AG10803 (cell line): ENCODE measurements at regions not wholly inside any gene's neighbourhood (a gene's known extent, or its start where the extent isn't known, plus 50 kb on each side); places are given as distances from the start of the nearest gene placed in this dataset.
"Not testable (repeated sequence)": the region's sequence is repeated elsewhere in the genome, so short reads cannot be mapped to it uniquely, and the experiment has no call there.

Source experiments
- DNase-seq: peaks from one replicate; pipeline ENCODE4 v3.0.0; 2010; ENCODE audit warnings: low read depth
- H3K4me3 ChIP-seq: 2 replicates; pipeline ENCODE4 v1.5.1; 2011; ENCODE audit warnings: mild to moderate bottlenecking, low read length, control low read depth
- TF ChIP-seq, protein P1 (sequence below): conservative IDR thresholded peaks from 2 replicates; pipeline ENCODE4 v1.5.1; 2011; ENCODE audit warnings: mild to moderate bottlenecking, low read length, control low read depth, inconsistent platforms

DNA sequence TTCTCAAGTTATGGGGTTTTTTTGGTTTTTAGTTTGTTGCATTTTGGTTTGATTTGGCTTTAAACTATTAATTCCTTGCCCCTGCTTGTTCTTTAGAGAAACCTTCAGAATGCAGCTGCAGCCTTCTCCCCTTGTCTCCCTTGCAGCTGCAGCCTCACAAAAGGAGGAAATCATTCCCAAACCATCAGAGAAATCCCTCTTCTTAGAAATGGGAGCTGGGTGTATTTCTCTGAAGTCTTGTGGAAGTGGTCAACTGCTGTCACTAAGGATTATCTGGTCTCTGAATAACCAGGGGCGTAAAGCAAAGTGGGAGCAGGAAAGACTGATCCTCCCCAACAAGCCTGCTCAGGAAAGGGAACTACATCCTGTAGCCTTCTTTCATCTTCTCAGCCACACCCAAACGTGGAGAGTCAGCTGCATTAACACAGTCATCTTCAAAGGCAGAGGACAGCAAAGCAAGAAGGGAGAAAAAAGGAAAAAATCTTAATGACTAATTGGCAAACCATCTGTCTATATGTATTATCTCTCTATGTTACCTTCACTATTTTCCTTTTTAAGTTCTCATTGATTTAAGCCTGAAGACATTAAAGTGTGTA is 1834.1 kb upstream of the PIK3C3 start:
- H3K4me3 ChIP-seq = no peak overlapping the region
- TF ChIP-seq, protein P1, sequence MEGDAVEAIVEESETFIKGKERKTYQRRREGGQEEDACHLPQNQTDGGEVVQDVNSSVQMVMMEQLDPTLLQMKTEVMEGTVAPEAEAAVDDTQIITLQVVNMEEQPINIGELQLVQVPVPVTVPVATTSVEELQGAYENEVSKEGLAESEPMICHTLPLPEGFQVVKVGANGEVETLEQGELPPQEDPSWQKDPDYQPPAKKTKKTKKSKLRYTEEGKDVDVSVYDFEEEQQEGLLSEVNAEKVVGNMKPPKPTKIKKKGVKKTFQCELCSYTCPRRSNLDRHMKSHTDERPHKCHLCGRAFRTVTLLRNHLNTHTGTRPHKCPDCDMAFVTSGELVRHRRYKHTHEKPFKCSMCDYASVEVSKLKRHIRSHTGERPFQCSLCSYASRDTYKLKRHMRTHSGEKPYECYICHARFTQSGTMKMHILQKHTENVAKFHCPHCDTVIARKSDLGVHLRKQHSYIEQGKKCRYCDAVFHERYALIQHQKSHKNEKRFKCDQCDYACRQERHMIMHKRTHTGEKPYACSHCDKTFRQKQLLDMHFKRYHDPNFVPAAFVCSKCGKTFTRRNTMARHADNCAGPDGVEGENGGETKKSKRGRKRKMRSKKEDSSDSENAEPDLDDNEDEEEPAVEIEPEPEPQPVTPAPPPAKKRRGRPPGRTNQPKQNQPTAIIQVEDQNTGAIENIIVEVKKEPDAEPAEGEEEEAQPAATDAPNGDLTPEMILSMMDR = no peak
- no peak for DNase-seq

DNA sequence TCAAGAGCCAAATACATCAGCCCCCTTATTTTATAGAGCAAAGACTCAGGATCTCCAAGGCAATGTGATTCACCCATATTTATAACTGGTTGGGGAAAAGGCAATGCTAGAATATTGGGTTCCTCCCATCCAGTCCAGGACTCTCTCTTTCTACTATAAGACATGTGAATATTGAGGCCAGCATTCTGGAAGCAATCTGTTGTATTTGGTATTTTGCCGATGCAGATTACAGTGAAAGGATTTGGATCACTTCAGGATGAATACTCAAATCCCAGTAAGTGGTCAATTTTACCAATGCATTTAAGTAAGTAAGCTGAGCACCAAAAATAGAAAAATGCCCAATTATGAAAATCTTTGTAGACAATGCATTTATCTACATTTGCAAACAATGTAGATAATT is 1834.7 kb upstream of the PIK3C3 start:
- DNase-seq = no peak
- no peak overlapping the region for H3K4me3 ChIP-seq
- TF ChIP-seq, protein P1 = no peak

DNA sequence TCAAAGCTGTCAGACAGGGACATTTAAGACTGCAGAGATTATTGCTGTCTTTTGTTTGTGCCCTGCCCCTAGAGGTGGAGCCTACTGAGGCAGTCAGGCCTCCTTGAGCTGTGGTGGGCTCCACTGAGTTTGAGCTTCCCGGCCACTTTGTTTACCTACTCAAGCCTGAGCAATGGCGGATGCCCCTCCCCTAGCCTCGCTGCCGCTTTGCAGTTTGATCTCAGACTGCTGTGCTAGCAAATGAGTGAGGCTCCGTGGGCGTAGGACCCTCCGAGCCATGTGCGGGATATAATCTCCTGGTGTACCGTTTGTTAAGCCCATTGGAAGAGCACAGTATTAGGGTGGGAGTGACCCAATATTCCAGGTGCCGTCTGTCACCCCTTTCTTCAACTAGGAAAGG is 1835.5 kb upstream of the PIK3C3 start:
- DNase-seq = not testable (repeated sequence)

DNA sequence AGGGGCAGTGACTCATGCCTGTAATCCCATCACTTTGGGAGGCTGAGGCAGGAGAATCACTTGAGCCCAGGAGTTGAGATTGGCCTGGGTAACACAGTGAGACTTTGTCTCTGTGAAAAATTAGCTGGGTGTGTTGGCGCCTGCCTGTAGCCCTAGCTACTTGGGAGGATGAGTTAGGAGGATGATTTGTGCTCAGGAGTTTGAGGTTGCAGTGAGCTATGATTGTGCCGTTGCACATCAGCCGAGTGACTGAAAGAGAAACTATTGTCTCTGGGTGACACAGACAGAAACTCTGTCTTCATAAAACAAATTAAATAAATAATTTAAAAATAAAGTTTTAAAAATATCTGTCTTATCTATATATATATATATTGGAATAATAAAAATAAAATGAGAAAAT is 1844.6 kb upstream of the PIK3C3 start:
- TF ChIP-seq, protein P1 = no peak
- H3K4me3 ChIP-seq = no peak overlapping the region
- no peak for DNase-seq

More for the DNA sequence above, 1835.5 kb upstream of the PIK3C3 start:
- H3K4me3 ChIP-seq = not testable (repeated sequence)

DNA sequence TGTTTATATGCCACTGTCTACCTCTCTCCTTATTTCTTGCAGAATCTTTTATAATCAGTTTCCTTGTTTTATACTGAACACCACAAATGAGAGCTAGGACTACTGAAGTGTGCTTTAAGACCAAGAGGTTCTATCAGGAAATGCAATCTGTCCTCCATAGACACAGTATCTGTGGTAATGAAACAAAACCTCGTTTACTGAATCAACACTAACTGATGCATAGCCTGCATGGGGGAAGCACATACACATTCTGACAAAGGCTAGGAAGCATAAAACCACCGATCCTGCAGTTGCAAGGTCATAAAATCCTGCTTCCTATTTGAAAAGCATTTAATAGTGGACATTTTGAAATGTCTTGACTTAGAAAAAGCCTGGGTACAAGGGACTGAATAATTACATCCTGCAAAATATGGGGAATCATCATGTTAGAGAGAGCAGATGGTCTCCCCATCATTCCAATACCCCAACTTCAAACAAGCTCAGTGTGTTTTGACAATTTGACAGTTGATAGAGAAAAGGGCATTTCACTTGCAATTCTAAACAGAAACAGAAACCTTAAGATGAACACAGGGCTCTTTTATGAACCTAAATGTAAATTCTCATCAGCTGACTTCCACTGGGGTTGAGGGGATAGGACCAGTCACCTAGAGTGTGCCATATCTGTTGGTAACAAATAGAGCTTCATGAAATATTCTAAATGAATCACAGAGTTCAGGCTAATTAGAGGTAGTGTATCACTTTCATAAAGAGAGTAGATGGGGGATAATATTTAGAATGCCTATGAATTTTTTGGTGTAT is 1845.6 kb upstream of the PIK3C3 start:
- DNase-seq = no peak
- H3K4me3 ChIP-seq = no peak overlapping the region
- TF ChIP-seq, protein P1 = no peak

DNA sequence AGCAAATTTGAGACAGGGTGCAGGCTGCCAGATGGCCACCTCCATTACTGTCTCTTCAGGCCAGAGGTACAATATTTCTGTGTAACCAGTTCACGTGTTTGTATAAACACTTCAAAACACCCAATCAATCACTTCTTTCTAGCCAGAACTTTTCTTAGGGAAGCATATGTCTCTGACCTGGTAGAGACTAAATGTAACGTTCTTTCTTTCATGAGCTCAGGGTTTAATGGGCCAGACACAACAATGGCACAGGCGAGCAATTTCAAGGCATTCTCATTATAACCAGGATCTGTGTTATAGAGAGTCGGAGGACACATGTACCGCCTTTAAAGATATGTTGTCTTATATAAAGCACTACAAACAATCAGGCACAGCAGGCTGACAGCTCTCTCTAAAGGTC is 1846.4 kb upstream of the PIK3C3 start:
- no peak overlapping the region for H3K4me3 ChIP-seq
- TF ChIP-seq, protein P1 = no peak
- DNase-seq = no peak

DNA sequence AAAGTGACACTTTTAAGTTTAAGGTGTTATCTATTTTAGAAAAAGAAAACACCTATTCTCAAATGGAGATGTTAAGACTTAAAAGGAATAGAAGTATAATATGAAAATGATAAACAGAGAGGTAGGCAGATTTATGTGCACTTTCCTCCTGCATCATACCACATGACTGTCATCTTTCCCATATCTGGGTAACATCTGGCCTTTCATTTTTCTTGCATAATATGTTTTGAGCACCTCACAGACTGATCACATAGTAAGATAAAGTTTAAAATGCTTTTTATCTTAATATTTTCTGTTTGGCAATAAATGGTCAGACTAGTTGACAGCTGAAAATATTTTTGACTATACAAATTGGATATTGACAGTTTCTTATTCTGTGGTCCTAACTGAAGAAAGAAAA is 1852.1 kb upstream of the PIK3C3 start:
- TF ChIP-seq, protein P1 = no peak
- DNase-seq = no peak
- H3K4me3 ChIP-seq = no peak overlapping the region
